OCI-LY7 (cell line): ENCODE measurements at regions not wholly inside any gene's neighbourhood (a gene's known extent, or its start where the extent isn't known, plus 50 kb on each side); places are given as distances from the start of the nearest gene placed in this dataset.

Experiments
- BruUV-seq: library from RNA; stranded (reverse); fragments of 400-500 nt; replicated peaks from 2 replicates; lab custom pipeline; 2021; lab: Mats Ljungman, UMichigan
- CTCF ChIA-PET: fragments of 300-600 bp; sonication (Branson Sonifier 250); formaldehyde crosslinking; loops from one replicate; lab custom pipeline; 2022; ENCODE audit warnings: antibody characterized with exemption; ENCODE audit not compliant: unreplicated experiment; lab: Charles Lee
- POLR2A ChIA-PET: fragments of 300-600 bp; sonication (Branson Sonifier 250); formaldehyde crosslinking; loops from one replicate; lab custom pipeline; 2022; ENCODE audit warnings: antibody characterized with exemption; lab: Charles Lee
- DNase-seq: peaks from one replicate; pipeline ENCODE4 v3.0.0-alpha.2; 2015; ENCODE audit warnings: low spot score
- H2AFZ ChIP-seq: fragments of 200-600 bp; sonication (generic), shearing (Covaris generic); 2 replicates; pipeline ENCODE4 v1.6.1; 2014; ENCODE audit warnings: mild to moderate bottlenecking, antibody characterized with exemption, low read length, moderate library complexity
- H3K27ac ChIP-seq: fragments of 200-600 bp; sonication (generic); 2 replicates; pipeline ENCODE4 v1.5.1; 2014; ENCODE audit warnings: mixed run types, low read depth, mild to moderate bottlenecking, moderate library complexity, low read length, inconsistent platforms; ENCODE audit not compliant: poor library complexity, severe bottlenecking
- H3K36me3 ChIP-seq: fragments of 200-600 bp; sonication (generic); 2 replicates; pipeline ENCODE4 v1.6.1; 2014; ENCODE audit warnings: mild to moderate bottlenecking, antibody characterized with exemption, low read length, moderate library complexity, mixed read lengths; ENCODE audit not compliant: insufficient read depth
- H3K4me1 ChIP-seq: fragments of 200-600 bp; sonication (generic); 2 replicates; pipeline ENCODE4 v1.5.1; 2014; ENCODE audit warnings: mild to moderate bottlenecking, low read length; ENCODE audit not compliant: insufficient read depth, poor library complexity, severe bottlenecking
- H3K4me2 ChIP-seq: fragments of 200-600 bp; sonication (generic); 2 replicates; pipeline ENCODE4 v1.6.1; 2014; ENCODE audit warnings: mild to moderate bottlenecking, low read length
- H3K4me3 ChIP-seq: fragments of 200-600 bp; sonication (generic); 2 replicates; pipeline ENCODE4 v1.5.1; 2014; ENCODE audit warnings: mild to moderate bottlenecking, low read depth, low read length; ENCODE audit not compliant: poor library complexity, severe bottlenecking
- H3K79me2 ChIP-seq: fragments of 200-600 bp; sonication (generic); 2 replicates; pipeline ENCODE4 v1.6.1; 2016; ENCODE audit warnings: low read depth, mild to moderate bottlenecking, low read length, moderate library complexity, mixed read lengths; ENCODE audit not compliant: insufficient read depth
- H3K9me2 ChIP-seq: fragments of 200-600 bp; sonication (generic); 2 replicates; pipeline ENCODE4 v1.6.1; 2016; ENCODE audit warnings: mild to moderate bottlenecking, low read length, mixed read lengths; ENCODE audit not compliant: insufficient read depth
- H3K9me3 ChIP-seq: fragments of 200-600 bp; sonication (generic); 2 replicates; pipeline ENCODE4 v1.6.1; 2014; ENCODE audit warnings: mild to moderate bottlenecking, mixed run types, low read length, mixed read lengths
- H4K20me1 ChIP-seq: fragments of 200-600 bp; sonication (generic); 2 replicates; pipeline ENCODE4 v1.6.1; 2014; ENCODE audit warnings: mild to moderate bottlenecking, antibody characterized with exemption, low read length, moderate library complexity, mixed read lengths; ENCODE audit not compliant: insufficient read depth
- EZH2phosphoT487 ChIP-seq: fragments of 200-600 bp; sonication (generic); IDR thresholded peaks from 2 replicates; pipeline ENCODE4 v1.6.1; 2018; ENCODE audit warnings: low read depth, borderline replicate concordance, mild to moderate bottlenecking, mixed run types, antibody characterized with exemption, low read length, moderate library complexity, mixed read lengths
- intact Hi-C: fragments of 100-400 bp; cut with micrococcal nuclease; formaldehyde crosslinking; loops from one replicate; pipeline ENCODE4 v1.10.0; 2022; ENCODE audit not compliant: unreplicated experiment
- TF ChIP-seq, protein P1 (sequence below): fragments of 200-600 bp; sonication (generic); conservative IDR thresholded peaks from 2 replicates; pipeline ENCODE4 v1.5.1; 2014; ENCODE audit warnings: mild to moderate bottlenecking, antibody characterized with exemption, low read length, moderate library complexity, mixed read lengths

DNA sequence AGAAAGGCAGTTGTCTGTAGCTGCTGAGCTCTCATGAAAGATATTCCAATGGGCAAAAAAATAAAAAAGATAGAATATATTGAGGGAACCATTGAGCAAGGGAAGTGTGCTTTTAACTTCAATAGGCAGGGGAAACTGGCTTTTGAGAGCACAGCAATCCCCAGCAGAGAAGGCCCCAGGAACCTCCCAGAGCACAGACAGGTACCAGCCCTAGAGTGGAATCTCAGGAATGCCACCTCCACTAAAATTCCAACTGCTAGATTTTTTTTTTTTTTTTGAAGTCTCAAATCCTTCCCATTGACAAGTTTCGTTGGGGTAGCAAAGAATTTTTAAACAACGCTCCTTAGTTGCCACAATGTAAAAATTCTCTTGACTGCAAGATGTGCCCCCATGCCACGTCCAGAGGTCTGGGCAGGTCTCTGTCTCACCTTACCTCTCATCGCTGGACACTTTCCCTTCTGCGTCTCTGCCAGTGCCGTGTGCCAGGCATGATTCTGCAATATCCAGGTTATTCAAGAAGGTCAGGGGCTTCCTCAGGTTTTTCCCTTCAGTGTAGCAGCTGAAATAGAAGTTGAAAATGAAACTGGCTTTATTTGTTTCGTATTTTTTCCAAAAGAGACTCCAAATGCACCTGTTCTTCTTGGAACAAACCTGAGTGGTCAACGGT lies 64.2 kb upstream of the IRX1 start:
- H3K9me2 ChIP-seq = no peaks in the 10 kb centered on the region
- H3K36me3 ChIP-seq = no peaks in the 10 kb centered on the region
- H3K79me2 ChIP-seq = no peaks in the 10 kb centered on the region
- POLR2A ChIA-PET = no interaction called here
- no peak overlapping the region for H3K4me2 ChIP-seq
- CTCF ChIA-PET = no interaction called here
- no TSS peak for BruUV-seq
- TF ChIP-seq, protein P1, sequence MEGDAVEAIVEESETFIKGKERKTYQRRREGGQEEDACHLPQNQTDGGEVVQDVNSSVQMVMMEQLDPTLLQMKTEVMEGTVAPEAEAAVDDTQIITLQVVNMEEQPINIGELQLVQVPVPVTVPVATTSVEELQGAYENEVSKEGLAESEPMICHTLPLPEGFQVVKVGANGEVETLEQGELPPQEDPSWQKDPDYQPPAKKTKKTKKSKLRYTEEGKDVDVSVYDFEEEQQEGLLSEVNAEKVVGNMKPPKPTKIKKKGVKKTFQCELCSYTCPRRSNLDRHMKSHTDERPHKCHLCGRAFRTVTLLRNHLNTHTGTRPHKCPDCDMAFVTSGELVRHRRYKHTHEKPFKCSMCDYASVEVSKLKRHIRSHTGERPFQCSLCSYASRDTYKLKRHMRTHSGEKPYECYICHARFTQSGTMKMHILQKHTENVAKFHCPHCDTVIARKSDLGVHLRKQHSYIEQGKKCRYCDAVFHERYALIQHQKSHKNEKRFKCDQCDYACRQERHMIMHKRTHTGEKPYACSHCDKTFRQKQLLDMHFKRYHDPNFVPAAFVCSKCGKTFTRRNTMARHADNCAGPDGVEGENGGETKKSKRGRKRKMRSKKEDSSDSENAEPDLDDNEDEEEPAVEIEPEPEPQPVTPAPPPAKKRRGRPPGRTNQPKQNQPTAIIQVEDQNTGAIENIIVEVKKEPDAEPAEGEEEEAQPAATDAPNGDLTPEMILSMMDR = no peak
- TF ChIP-seq EZH2phosphoT487 = no peak
- H3K4me3 ChIP-seq = no peak overlapping the region
- DNase-seq = no peak
- no peaks in the 10 kb centered on the region for H3K4me1 ChIP-seq
- no peaks in the 10 kb centered on the region for H3K9me3 ChIP-seq
- intact Hi-C loops = no loop called here
- H4K20me1 ChIP-seq = no peaks in the 10 kb centered on the region
- no peak overlapping the region for H2AFZ ChIP-seq
- H3K27ac ChIP-seq = no peak overlapping the region

DNA sequence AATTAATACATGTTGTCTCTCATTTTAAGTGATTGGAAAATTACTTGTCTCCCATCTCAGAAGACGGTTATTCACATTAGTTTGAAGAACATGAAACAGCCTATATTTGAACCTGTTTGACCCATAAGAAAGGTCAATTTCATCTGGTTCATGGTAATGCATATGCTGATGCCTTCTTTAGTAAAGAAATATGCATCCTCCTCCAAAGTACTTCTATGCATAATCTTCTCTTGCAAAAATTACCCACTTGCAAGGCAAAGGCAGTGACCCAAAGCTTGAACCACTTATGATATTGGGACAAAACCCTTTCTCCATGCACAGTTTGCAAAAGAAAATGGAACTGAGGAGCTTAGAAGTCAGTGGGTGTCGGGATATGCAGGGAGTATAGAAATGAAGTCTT lies 65.4 kb upstream of the IRX1 start:
- no TSS peak for BruUV-seq
- Histone ChIP-seq H3K4me3 (no peak overlapping the region), H3K4me2 (no peak overlapping the region), H3K27ac (no peak overlapping the region), H2AFZ (no peak overlapping the region), H3K79me2 (no peaks in the 10 kb centered on the region), H3K9me3 (no peaks in the 10 kb centered on the region), H3K36me3 (no peaks in the 10 kb centered on the region), H3K9me2 (no peaks in the 10 kb centered on the region), H4K20me1 (no peaks in the 10 kb centered on the region), H3K4me1 (no peaks in the 10 kb centered on the region)
- TF ChIP-seq EZH2phosphoT487 = no peak
- TF ChIP-seq, protein P1 = no peak
- CTCF ChIA-PET = no interaction called here
- POLR2A ChIA-PET = no interaction called here
- no peak for DNase-seq
- intact Hi-C loops = no loop called here

DNA sequence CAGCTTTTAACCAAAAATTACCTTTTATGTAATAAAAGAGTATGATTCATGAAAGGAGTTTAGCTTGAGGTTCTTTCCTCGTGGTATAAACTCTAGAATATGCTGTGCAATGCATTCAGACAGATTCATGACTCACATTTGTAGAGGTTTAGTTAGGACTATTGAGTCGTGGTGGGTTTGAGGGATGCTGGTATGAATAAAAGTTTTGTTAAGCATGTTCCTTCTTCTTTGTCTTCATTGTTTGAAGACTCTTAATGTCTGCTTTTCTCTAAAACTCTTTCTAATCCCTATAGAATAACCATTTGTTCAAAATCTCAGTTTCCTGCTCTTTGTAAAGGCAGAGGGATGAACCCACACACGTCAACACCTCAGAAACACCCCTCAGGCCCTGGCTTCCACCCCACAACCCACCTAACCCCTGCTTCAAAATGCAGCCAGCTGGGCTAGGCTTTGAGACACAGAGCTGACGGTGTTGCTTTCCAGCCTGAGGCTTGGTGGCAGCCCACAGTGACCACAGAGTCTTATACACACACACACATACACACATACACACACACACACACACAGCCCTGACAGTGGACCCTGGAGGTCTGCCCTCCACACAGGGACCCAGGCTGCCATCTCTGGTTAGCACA lies 69.0 kb upstream of the IRX1 start:
- TF ChIP-seq, protein P1 = no peak
- TF ChIP-seq EZH2phosphoT487 = no peak
- no peaks in the 10 kb centered on the region for H4K20me1 ChIP-seq
- H3K4me2 ChIP-seq = no peak overlapping the region
- no peaks in the 10 kb centered on the region for H3K9me2 ChIP-seq
- H3K4me3 ChIP-seq = no peak overlapping the region
- ChIA-PET POLR2A (interaction anchor here (0.6 kb wide), 1 partner anchor 145 kb away, joined by 4 read pairs; no protein-coding TSS in a partner anchor), CTCF (no interaction called here)
- H3K79me2 ChIP-seq = no peaks in the 10 kb centered on the region
- intact Hi-C loops = no loop called here
- H3K9me3 ChIP-seq = no peaks in the 10 kb centered on the region
- H3K4me1 ChIP-seq = no peaks in the 10 kb centered on the region
- no TSS peak for BruUV-seq
- H3K27ac ChIP-seq = no peak overlapping the region
- no peak for DNase-seq
- no peak overlapping the region for H2AFZ ChIP-seq
- no peaks in the 10 kb centered on the region for H3K36me3 ChIP-seq
